CD4-positive, alpha-beta T cell (primary cell): ENCODE measurements at regions not wholly inside any gene's neighbourhood (a gene's known extent, or its start where the extent isn't known, plus 50 kb on each side); places are given as distances from the start of the nearest gene placed in this dataset.

ENCODE experiments used
- ATAC-seq: fragments of 200-7000 bp; cut with Tn5 transposase; one replicate; pipeline ENCODE4 v1.10.0; 2022; ENCODE audit warnings: mild to moderate bottlenecking; ENCODE audit not compliant: poor library complexity
- CTCF ChIA-PET: fragments of 350-600 bp; sonication (Branson Sonifier 250); formaldehyde crosslinking; loops from one replicate; lab custom pipeline; 2021; ENCODE audit warnings: antibody characterized with exemption, inconsistent platforms; lab: Charles Lee
- POLR2A ChIA-PET: fragments of 350-600 bp; sonication (Branson Sonifier 250); formaldehyde crosslinking; loops from one replicate; lab custom pipeline; 2021; ENCODE audit warnings: antibody characterized with exemption, inconsistent platforms; lab: Charles Lee
- DNase-seq, 14 experiments: peaks; one replicate each; pipeline ENCODE4 v3.0.0-alpha.2; 2013 to 2020; ENCODE audit warnings: mixed read lengths in 2 of 14
- H3K27ac ChIP-seq, 2 donors: one replicate each; pipeline versions ENCODE4 v1.5.1 to v1.7.0; 2013; ENCODE audit warnings: low read length in 2 of 2, low read depth in 1 of 2, mild to moderate bottlenecking in 1 of 2
- H3K27me3 ChIP-seq, 2 experiments: 1 replicate in 1 of 2; 2 replicates in 1 of 2; pipeline versions ENCODE4 v1.6.1 to v1.7.0; 2013; ENCODE audit warnings: low read length in 2 of 2, control low read depth in 1 of 2, mild to moderate bottlenecking in 1 of 2, moderate library complexity in 1 of 2; ENCODE audit not compliant: insufficient read depth in 2 of 2, control insufficient read depth in 1 of 2
- H3K36me3 ChIP-seq: one replicate; pipeline ENCODE4 v1.6.1; 2013; ENCODE audit warnings: low read length, control low read depth; ENCODE audit not compliant: insufficient read depth
- H3K4me1 ChIP-seq: one replicate; pipeline ENCODE4 v1.6.1; 2013; ENCODE audit warnings: low read length, control low read depth; ENCODE audit not compliant: insufficient read depth
- H3K4me3 ChIP-seq: one replicate; pipeline ENCODE4 v1.5.1; 2013; ENCODE audit warnings: mild to moderate bottlenecking, low read length, moderate library complexity
- H3K9me3 ChIP-seq, 2 experiments: 1 replicate in 1 of 2; 2 replicates in 1 of 2; pipeline versions ENCODE4 v1.6.1 to v1.7.0; 2013; ENCODE audit warnings: low read length in 2 of 2, mild to moderate bottlenecking in 2 of 2, control low read depth in 1 of 2, moderate library complexity in 1 of 2; ENCODE audit not compliant: control insufficient read depth in 1 of 2, insufficient read depth in 1 of 2
- H3K27ac Mint-ChIP-seq: one replicate; pipeline ENCODE4 v1.8.0; 2020; ENCODE audit warnings: mixed read lengths
- H3K27me3 Mint-ChIP-seq: one replicate; pipeline ENCODE4 v1.8.0; 2021; ENCODE audit warnings: mixed read lengths
- H3K36me3 Mint-ChIP-seq: one replicate; pipeline ENCODE4 v1.8.0; 2021; ENCODE audit warnings: low read depth, mixed read lengths
- H3K4me1 Mint-ChIP-seq: one replicate; pipeline ENCODE4 v1.8.0; 2021; ENCODE audit warnings: low read depth, mixed read lengths
- H3K4me3 Mint-ChIP-seq: one replicate; pipeline ENCODE4 v1.8.0; 2020; ENCODE audit warnings: mild to moderate bottlenecking, mixed read lengths
- H3K9me3 Mint-ChIP-seq: one replicate; pipeline ENCODE4 v1.8.0; 2020; ENCODE audit warnings: mixed read lengths
- intact Hi-C, 2 experiments: fragments of 100-400 bp; cut with DNase I in 1 of 2; cut with micrococcal nuclease in 1 of 2; formaldehyde crosslinking; loops; one replicate each; pipeline versions ENCODE4 v1.15.1 to v1.9.0; 2023 to 2025; cut with DNase I, micrococcal nuclease
- TF ChIP-seq, protein P1 (sequence below): fragments of 200-600 bp; IDR thresholded peaks from one replicate; pipeline ENCODE4 v1.8.0; 2022; ENCODE audit warnings: antibody characterized with exemption, mild to moderate bottlenecking

- H3K4me3 ChIP-seq = no peak overlapping the region
- H3K4me1 ChIP-seq = no peaks in the 10 kb centered on the region
- intact Hi-C loops = no loop called here
- DNase-seq (no peak), ATAC-seq (no peak)
- peaks cover 0 to 17% of the 10 kb centered on the region in 2 experiments for H3K9me3 ChIP-seq
- H3K36me3 ChIP-seq = no peaks in the 10 kb centered on the region
- Mint-ChIP-seq H3K27ac (no peak overlapping the region), H3K4me1 (no peaks in the 10 kb centered on the region), H3K27me3 (no peaks in the 10 kb centered on the region), H3K4me3 (no peak overlapping the region), H3K36me3 (no peaks in the 10 kb centered on the region), H3K9me3 (peaks cover 5% of the 10 kb centered on the region)
- H3K27ac ChIP-seq = no peak overlapping the region
- ChIA-PET CTCF (no interaction called here), POLR2A (no interaction called here)
- H3K27me3 ChIP-seq = no peaks in the 10 kb centered on the region
- TF ChIP-seq, protein P1, sequence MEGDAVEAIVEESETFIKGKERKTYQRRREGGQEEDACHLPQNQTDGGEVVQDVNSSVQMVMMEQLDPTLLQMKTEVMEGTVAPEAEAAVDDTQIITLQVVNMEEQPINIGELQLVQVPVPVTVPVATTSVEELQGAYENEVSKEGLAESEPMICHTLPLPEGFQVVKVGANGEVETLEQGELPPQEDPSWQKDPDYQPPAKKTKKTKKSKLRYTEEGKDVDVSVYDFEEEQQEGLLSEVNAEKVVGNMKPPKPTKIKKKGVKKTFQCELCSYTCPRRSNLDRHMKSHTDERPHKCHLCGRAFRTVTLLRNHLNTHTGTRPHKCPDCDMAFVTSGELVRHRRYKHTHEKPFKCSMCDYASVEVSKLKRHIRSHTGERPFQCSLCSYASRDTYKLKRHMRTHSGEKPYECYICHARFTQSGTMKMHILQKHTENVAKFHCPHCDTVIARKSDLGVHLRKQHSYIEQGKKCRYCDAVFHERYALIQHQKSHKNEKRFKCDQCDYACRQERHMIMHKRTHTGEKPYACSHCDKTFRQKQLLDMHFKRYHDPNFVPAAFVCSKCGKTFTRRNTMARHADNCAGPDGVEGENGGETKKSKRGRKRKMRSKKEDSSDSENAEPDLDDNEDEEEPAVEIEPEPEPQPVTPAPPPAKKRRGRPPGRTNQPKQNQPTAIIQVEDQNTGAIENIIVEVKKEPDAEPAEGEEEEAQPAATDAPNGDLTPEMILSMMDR = no peak
These were observed 102.5 kb upstream of the GALNTL6 start for GRCh38 chr4:171710743-171711142.

DNA sequence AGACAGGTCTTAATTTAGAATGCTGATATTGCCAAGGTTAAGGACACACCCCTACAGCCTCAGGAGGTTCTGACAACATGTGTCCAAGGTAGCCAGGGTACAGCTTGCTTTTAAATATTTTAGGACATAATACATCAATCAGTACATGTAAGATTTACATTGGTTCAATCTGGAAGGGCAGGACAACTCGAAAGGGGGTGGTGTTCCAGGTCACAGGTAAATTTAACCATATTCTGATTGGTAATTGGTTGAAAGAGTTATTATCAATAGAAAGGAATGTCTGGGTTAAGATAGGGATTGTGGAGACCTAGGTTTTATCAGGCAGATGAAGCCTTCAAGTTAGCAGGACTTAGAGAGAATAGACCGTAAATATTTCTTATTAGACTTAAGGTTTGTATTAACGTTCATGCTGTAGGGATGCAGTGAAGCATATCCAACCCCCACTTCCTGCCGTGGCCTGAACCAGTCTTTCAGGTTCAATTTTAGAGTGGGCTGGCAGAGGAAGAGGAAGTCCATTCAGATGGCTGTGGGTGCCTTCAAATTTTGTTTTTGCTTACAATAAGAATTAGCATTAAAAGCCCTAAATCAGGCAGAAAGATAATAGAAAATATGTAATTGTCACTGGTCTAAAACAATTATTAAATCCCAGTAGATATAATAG, 136.5 kb upstream of the GALNTL6 start:
- Histone ChIP-seq H3K27me3 (no peaks in the 10 kb centered on the region), H3K4me3 (no peak overlapping the region), H3K27ac (no peak overlapping the region), H3K36me3 (no peaks in the 10 kb centered on the region), H3K9me3 (peaks cover 0 to 6% of the 10 kb centered on the region in 2 experiments), H3K4me1 (no peaks in the 10 kb centered on the region)
- Mint-ChIP-seq H3K27me3 (no peaks in the 10 kb centered on the region), H3K36me3 (no peaks in the 10 kb centered on the region), H3K27ac (no peak overlapping the region), H3K9me3 (no peaks in the 10 kb centered on the region), H3K4me1 (no peaks in the 10 kb centered on the region), H3K4me3 (no peak overlapping the region)
- intact Hi-C loops = no loop called here
- TF ChIP-seq, protein P1 = no peak
- ChIA-PET POLR2A (no interaction called here), CTCF (no interaction called here)
- DNase-seq = no peak
- no peak for ATAC-seq

GRCh38 chr4:171674781-171675180, 138.4 kb upstream of the GALNTL6 start:
- ATAC-seq (no peak), DNase-seq (no peak)
- Histone ChIP-seq H3K36me3 (no peaks in the 10 kb centered on the region), H3K4me3 (no peak overlapping the region), H3K27me3 (no peaks in the 10 kb centered on the region), H3K4me1 (no peaks in the 10 kb centered on the region), H3K27ac (no peak overlapping the region), H3K9me3 (peaks cover 0 to 6% of the 10 kb centered on the region in 2 experiments)
- Mint-ChIP-seq H3K27me3 (no peaks in the 10 kb centered on the region), H3K36me3 (no peaks in the 10 kb centered on the region), H3K27ac (no peak overlapping the region), H3K4me1 (no peaks in the 10 kb centered on the region), H3K4me3 (no peak overlapping the region), H3K9me3 (no peaks in the 10 kb centered on the region)
- POLR2A ChIA-PET = no interaction called here
- intact Hi-C loops = no loop called here
- TF ChIP-seq, protein P1 = no peak
- CTCF ChIA-PET = no interaction called here
